ENCODE measurements at regions not wholly inside any gene's neighbourhood (a gene's known extent, or its start where the extent isn't known, plus 50 kb on each side); places are given as distances from the start of the nearest gene placed in this dataset.

DNA sequence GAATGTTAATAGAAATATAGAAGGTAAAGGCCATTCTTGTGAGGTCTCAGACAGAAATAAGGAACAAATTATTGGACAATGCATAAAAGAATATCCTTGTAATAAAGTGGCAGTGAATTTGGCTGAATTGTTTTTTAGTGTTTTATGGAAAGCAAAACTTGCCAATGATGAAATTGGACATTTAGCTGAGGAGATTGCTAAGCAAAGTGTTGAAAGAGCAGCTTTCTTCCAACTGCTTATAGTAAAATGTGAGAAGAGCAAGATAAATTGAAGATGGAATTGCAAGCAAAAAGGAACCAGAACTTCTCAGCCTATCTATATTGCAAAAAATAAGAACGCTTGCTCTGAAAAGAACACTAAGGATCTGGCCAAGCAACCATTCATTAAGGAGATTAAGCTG lies 245.7 kb downstream of the MREG start:
- TF ChIP-seq, protein P1, sequence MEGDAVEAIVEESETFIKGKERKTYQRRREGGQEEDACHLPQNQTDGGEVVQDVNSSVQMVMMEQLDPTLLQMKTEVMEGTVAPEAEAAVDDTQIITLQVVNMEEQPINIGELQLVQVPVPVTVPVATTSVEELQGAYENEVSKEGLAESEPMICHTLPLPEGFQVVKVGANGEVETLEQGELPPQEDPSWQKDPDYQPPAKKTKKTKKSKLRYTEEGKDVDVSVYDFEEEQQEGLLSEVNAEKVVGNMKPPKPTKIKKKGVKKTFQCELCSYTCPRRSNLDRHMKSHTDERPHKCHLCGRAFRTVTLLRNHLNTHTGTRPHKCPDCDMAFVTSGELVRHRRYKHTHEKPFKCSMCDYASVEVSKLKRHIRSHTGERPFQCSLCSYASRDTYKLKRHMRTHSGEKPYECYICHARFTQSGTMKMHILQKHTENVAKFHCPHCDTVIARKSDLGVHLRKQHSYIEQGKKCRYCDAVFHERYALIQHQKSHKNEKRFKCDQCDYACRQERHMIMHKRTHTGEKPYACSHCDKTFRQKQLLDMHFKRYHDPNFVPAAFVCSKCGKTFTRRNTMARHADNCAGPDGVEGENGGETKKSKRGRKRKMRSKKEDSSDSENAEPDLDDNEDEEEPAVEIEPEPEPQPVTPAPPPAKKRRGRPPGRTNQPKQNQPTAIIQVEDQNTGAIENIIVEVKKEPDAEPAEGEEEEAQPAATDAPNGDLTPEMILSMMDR (IDR thresholded peaks at IDR 0.05): no peak
- no peak for TF ChIP-seq POLR2A (IDR thresholded peaks at IDR 0.05)
